H1 (cell line): ENCODE measurements at regions not wholly inside any gene's neighbourhood (a gene's known extent, or its start where the extent isn't known, plus 50 kb on each side); places are given as distances from the start of the nearest gene placed in this dataset.

Experiments used
- CTCF ChIA-PET: fragments of 300-600 bp; sonication (Branson Sonifier 250); formaldehyde crosslinking; loops from one replicate; lab custom pipeline; 2021; ENCODE audit not compliant: partially characterized antibody; lab: Charles Lee
- POLR2A ChIA-PET: fragments of 300-600 bp; sonication (Branson Sonifier 250); formaldehyde crosslinking; loops from one replicate; lab custom pipeline; 2021; ENCODE audit warnings: inconsistent platforms; ENCODE audit not compliant: partially characterized antibody; lab: Charles Lee
- DNase-seq, 2 experiments: peaks; one replicate each; pipeline versions ENCODE4 v3.0.0 to v3.0.0-alpha.2; 2010 to 2022; ENCODE audit warnings: low spot score in 2 of 2, low read depth in 1 of 2, mixed read lengths in 1 of 2
- FAIRE-seq: peaks from 2 replicates; lab custom pipeline; 2011; peaks lifted over from hg19 to GRCh38; lab: Jason Lieb, UNC
- H2AFZ ChIP-seq: 2 replicates; pipeline ENCODE4 v1.8.1; 2012; ENCODE audit warnings: low read length, inconsistent platforms
- H2AK5ac ChIP-seq: 2 replicates; pipeline ENCODE4 v1.6.1; 2013; ENCODE audit warnings: low read depth, low read length
- H2BK120ac ChIP-seq: replicated peaks from 2 replicates; pipeline ENCODE3; 2013; ENCODE audit warnings: low read depth, low read length, inconsistent platforms
- H2BK12ac ChIP-seq: 2 replicates; pipeline ENCODE4 v1.6.1; 2013; ENCODE audit warnings: low read depth, low read length
- H2BK15ac ChIP-seq: 2 replicates; pipeline ENCODE4 v1.6.1; 2013; ENCODE audit warnings: low read length
- H2BK20ac ChIP-seq: 2 replicates; pipeline ENCODE4 v1.6.1; 2013; ENCODE audit warnings: low read length
- H2BK5ac ChIP-seq: 2 replicates; pipeline ENCODE4 v1.6.1; 2013; ENCODE audit warnings: low read depth, low read length
- H3K14ac ChIP-seq: 2 replicates; pipeline ENCODE4 v1.6.1; 2013; ENCODE audit warnings: inconsistent platforms; ENCODE audit not compliant: insufficient read length
- H3K18ac ChIP-seq: 2 replicates; pipeline ENCODE4 v1.6.1; 2013; ENCODE audit warnings: low read length; ENCODE audit errors: extremely low read depth
- H3K23ac ChIP-seq: 2 replicates; pipeline ENCODE4 v1.6.1; 2013; ENCODE audit warnings: inconsistent platforms; ENCODE audit not compliant: insufficient read length
- H3K23me2 ChIP-seq: 2 replicates; pipeline ENCODE4 v1.6.1; 2013; ENCODE audit warnings: low read depth, low read length
- H3K27ac ChIP-seq: 2 replicates; pipeline ENCODE4 v1.6.1; 2011; ENCODE audit warnings: low read depth, low read length, inconsistent platforms
- H3K27me3 ChIP-seq, 4 experiments: replicated peaks in 1 of 4; 1 replicate in 1 of 4; 2 replicates in 3 of 4; pipeline versions ENCODE4 v1.6.1 to v1.8.1; 2011 to 2013; ENCODE audit warnings: low read length in 3 of 4, mild to moderate bottlenecking in 3 of 4, inconsistent platforms in 2 of 4, mixed read lengths in 2 of 4, moderate library complexity in 1 of 4; ENCODE audit not compliant: control insufficient read depth in 3 of 4, insufficient read depth in 3 of 4; ENCODE audit errors: extremely low read depth in 1 of 4
- H3K36me3 ChIP-seq, 4 experiments: 2 replicates each; pipeline versions ENCODE4 v1.6.1 to v1.8.1; 2011 to 2013; ENCODE audit warnings: mild to moderate bottlenecking in 4 of 4, low read length in 3 of 4, moderate library complexity in 2 of 4, control low read depth in 1 of 4, inconsistent platforms in 1 of 4; ENCODE audit not compliant: insufficient read depth in 4 of 4, control insufficient read depth in 2 of 4
- H3K4ac ChIP-seq: replicated peaks from 2 replicates; pipeline ENCODE3; 2013; ENCODE audit warnings: low read length, low read depth, mixed read lengths, inconsistent platforms; ENCODE audit not compliant: insufficient read length
- H3K4me1 ChIP-seq, 4 experiments: replicated peaks in 1 of 4; 1 replicate in 1 of 4; 2 replicates in 3 of 4; pipeline versions ENCODE4 v1.6.1 to v1.8.1; 2011 to 2013; ENCODE audit warnings: low read length in 3 of 4, inconsistent platforms in 2 of 4, mixed read lengths in 1 of 4; ENCODE audit not compliant: insufficient read depth in 4 of 4, control insufficient read depth in 3 of 4
- H3K4me2 ChIP-seq, 2 experiments: 2 replicates each; pipeline versions ENCODE4 v1.6.1 to v1.8.1; 2011 to 2013; ENCODE audit warnings: low read depth in 2 of 2, low read length in 2 of 2, control low read depth in 1 of 2, inconsistent platforms in 1 of 2, mild to moderate bottlenecking in 1 of 2; ENCODE audit not compliant: insufficient read depth in 1 of 2
- H3K4me3 ChIP-seq, 4 experiments: fragments of 200-600, 300-600 bp in 1 of 4; sonication (generic), shearing (Covaris generic), sonication (Bioruptor Twin) in 1 of 4; 2 replicates each; pipeline versions ENCODE4 v1.5.1 to v1.8.1; 2011 to 2016; ENCODE audit warnings: low read length in 4 of 4, low read depth in 3 of 4, control low read depth in 2 of 4, inconsistent platforms in 2 of 4, mild to moderate bottlenecking in 2 of 4, mixed read lengths in 1 of 4, moderate library complexity in 1 of 4; ENCODE audit not compliant: insufficient read depth in 2 of 4; ENCODE audit errors: extremely low read depth in 1 of 4
- H3K56ac ChIP-seq: replicated peaks from 2 replicates; pipeline ENCODE3; 2013; ENCODE audit warnings: low read depth, mild to moderate bottlenecking, mixed read lengths, low read length, inconsistent platforms; ENCODE audit not compliant: insufficient read length
- H3K79me1 ChIP-seq: 2 replicates; pipeline ENCODE4 v1.6.1; 2013; ENCODE audit warnings: low read depth, low read length, control low read depth
- H3K79me2 ChIP-seq, 2 experiments: 2 replicates each; pipeline versions ENCODE4 v1.6.1 to v1.8.1; 2012 to 2013; ENCODE audit warnings: low read length in 2 of 2, mild to moderate bottlenecking in 2 of 2, inconsistent platforms in 1 of 2; ENCODE audit not compliant: insufficient read depth in 2 of 2, control insufficient read depth in 1 of 2
- H3K9ac ChIP-seq, 4 experiments: replicated peaks in 1 of 4; 1 replicate in 1 of 4; 2 replicates in 3 of 4; pipeline versions ENCODE4 v1.6.1 to v1.8.1; 2011 to 2013; ENCODE audit warnings: low read depth in 3 of 4, low read length in 3 of 4, control low read depth in 2 of 4, mild to moderate bottlenecking in 2 of 4, moderate library complexity in 2 of 4, inconsistent platforms in 1 of 4; ENCODE audit errors: extremely low read depth in 1 of 4
- H3K9me3 ChIP-seq, 2 experiments: 2 replicates each; pipeline versions ENCODE4 v1.6.1 to v1.8.1; 2012 to 2013; ENCODE audit warnings: mild to moderate bottlenecking in 2 of 2, moderate library complexity in 2 of 2, control low read depth in 1 of 2, inconsistent platforms in 1 of 2, low read depth in 1 of 2, low read length in 1 of 2, mixed read lengths in 1 of 2; ENCODE audit not compliant: insufficient read depth in 2 of 2
- H4K20me1 ChIP-seq, 2 experiments: replicated peaks in 1 of 2; 2 replicates each; pipeline versions ENCODE3 to v1.8.1; 2011 to 2013; ENCODE audit warnings: inconsistent platforms in 2 of 2, low read length in 2 of 2, mild to moderate bottlenecking in 1 of 2; ENCODE audit not compliant: insufficient read depth in 2 of 2, control insufficient read depth in 1 of 2
- H4K5ac ChIP-seq: 2 replicates; pipeline ENCODE4 v1.6.1; 2013; ENCODE audit warnings: low read length, low read depth, mixed read lengths, inconsistent platforms; ENCODE audit not compliant: insufficient read length
- H4K8ac ChIP-seq: 2 replicates; pipeline ENCODE4 v1.8.0; 2013; ENCODE audit warnings: mild to moderate bottlenecking, moderate library complexity, low read length, inconsistent platforms; ENCODE audit not compliant: insufficient read depth; ENCODE audit errors: extremely low read depth
- H4K91ac ChIP-seq: replicated peaks from 2 replicates; pipeline ENCODE3; 2013; ENCODE audit warnings: low read length, mixed read lengths, inconsistent platforms; ENCODE audit not compliant: insufficient read length
- CHD1 ChIP-seq: IDR thresholded peaks from 2 replicates; pipeline ENCODE4 v1.6.1; 2012; ENCODE audit warnings: low read depth, low read length, improper control_type of control experiment
- CHD2 ChIP-seq: IDR thresholded peaks from 2 replicates; pipeline ENCODE4 v1.6.1; 2012; ENCODE audit warnings: low read length, improper control_type of control experiment
- MAFK ChIP-seq: IDR thresholded peaks from 2 replicates; pipeline ENCODE4 v1.6.1; 2012; ENCODE audit warnings: low read depth, mild to moderate bottlenecking, improper control_type of control experiment, low read length
- SIX5 ChIP-seq: IDR thresholded peaks from 2 replicates; pipeline ENCODE4 v1.6.1; 2011; ENCODE audit warnings: mild to moderate bottlenecking, low read depth, low read length
- SP2 ChIP-seq: IDR thresholded peaks from 2 replicates; pipeline ENCODE4 v1.6.1; 2012; ENCODE audit warnings: mild to moderate bottlenecking, low read length, inconsistent platforms
- SP4 ChIP-seq: IDR thresholded peaks from 2 replicates; pipeline ENCODE4 v1.6.1; 2012; ENCODE audit warnings: low read length, inconsistent platforms
- TBP ChIP-seq: IDR thresholded peaks from 2 replicates; pipeline ENCODE4 v1.6.1; 2011; ENCODE audit warnings: low read depth, low read length, improper control_type of control experiment
- TEAD4 ChIP-seq: IDR thresholded peaks from 2 replicates; pipeline ENCODE4 v1.6.1; 2012; ENCODE audit warnings: low read depth, low read length, inconsistent platforms, mixed read lengths
- YY1 ChIP-seq: IDR thresholded peaks from 2 replicates; pipeline ENCODE4 v1.6.1; 2011; ENCODE audit warnings: low read depth, mild to moderate bottlenecking, low read length

DNA sequence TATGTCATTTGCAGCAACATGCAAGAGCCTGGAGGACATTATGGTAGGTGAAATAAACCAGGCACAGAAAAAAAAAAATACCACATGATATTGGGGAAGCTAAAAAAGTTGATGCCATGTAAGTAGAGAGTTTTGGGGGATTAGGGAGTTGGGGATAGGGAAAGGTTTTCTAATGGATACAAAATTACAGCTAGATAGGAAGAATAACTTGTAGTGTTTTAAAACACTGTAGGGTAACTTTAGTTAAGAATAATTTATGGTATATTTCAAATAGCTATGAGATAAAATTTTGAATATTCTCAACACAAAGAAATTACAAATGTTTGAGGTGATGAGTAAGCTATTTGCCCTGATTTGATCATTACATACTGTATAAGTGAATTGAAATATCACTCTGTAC, 1456.7 kb upstream of the MIR17HG start:
- Histone ChIP-seq H2BK20ac (no peak overlapping the region), H3K4me3 (no peak overlapping the region), H3K18ac (no peak overlapping the region), H3K36me3 (no peaks in the 10 kb centered on the region), H3K4me2 (no peak overlapping the region), H2AK5ac (no peak overlapping the region), H4K91ac (no peak overlapping the region), H3K27ac (no peak overlapping the region), H3K56ac (no peak overlapping the region), H4K8ac (no peak overlapping the region), H3K9me3 (no peaks in the 10 kb centered on the region), H3K27me3 (no peaks in the 10 kb centered on the region), H3K23me2 (no peaks in the 10 kb centered on the region), H2BK12ac (no peak overlapping the region), H3K14ac (no peak overlapping the region), H3K79me2 (no peaks in the 10 kb centered on the region), H3K4me1 (no peaks in the 10 kb centered on the region), H3K4ac (no peak overlapping the region), H3K23ac (no peak overlapping the region), H3K79me1 (no peaks in the 10 kb centered on the region), H4K20me1 (no peaks in the 10 kb centered on the region), H3K9ac (no peak overlapping the region), H2BK15ac (no peak overlapping the region), H2AFZ (no peak overlapping the region), H2BK5ac (no peak overlapping the region), H2BK120ac (no peak overlapping the region), H4K5ac (no peak overlapping the region)
- FAIRE-seq (no peak), DNase-seq (no peak)
- POLR2A ChIA-PET: no interaction called here
- CTCF ChIA-PET: interaction anchor here (0.6 to 0.7 kb wide), 3 partner anchors 10 to 496 kb away, joined by 3 to 4 read pairs (median 4); no protein-coding TSS in a partner anchor
- TF ChIP-seq TBP: no peak
- TF ChIP-seq CHD2: no peak
- no peak for TF ChIP-seq TEAD4
- TF ChIP-seq MAFK: no peak
- no peak for TF ChIP-seq SP2
- no peak for TF ChIP-seq YY1
- no peak for TF ChIP-seq SP4
- TF ChIP-seq CHD1: no peak
- no peak for TF ChIP-seq SIX5
